KOPT-K1 (cell line): ENCODE measurements at regions not wholly inside any gene's neighbourhood (a gene's known extent, or its start where the extent isn't known, plus 50 kb on each side); places are given as distances from the start of the nearest gene placed in this dataset.
"Not testable (repeated sequence)": the region's sequence is repeated elsewhere in the genome, so short reads cannot be mapped to it uniquely, and the experiment has no call there.

Source experiments
- H3K27ac ChIP-seq: fragments of 200-600 bp; sonication (generic); 2 replicates; pipeline ENCODE4 v1.5.1; 2016; ENCODE audit warnings: antibody characterized with exemption, mild to moderate bottlenecking, low read depth, low read length; ENCODE audit not compliant: poor library complexity, severe bottlenecking
- H3K36me3 ChIP-seq: fragments of 200-600 bp; sonication (generic); 2 replicates; pipeline ENCODE4 v1.5.1; 2017; ENCODE audit warnings: antibody characterized with exemption, mild to moderate bottlenecking, low read length, moderate library complexity; ENCODE audit not compliant: insufficient read depth
- H3K9me3 ChIP-seq: fragments of 200-600 bp; sonication (generic); 2 replicates; pipeline ENCODE4 v1.5.1; 2017; ENCODE audit warnings: antibody characterized with exemption, low read length, mild to moderate bottlenecking; ENCODE audit not compliant: insufficient read depth, poor library complexity, severe bottlenecking

- Histone ChIP-seq H3K9me3 (no peaks in the 10 kb centered on the region), H3K36me3 (no peaks in the 10 kb centered on the region), H3K27ac (no peak overlapping the region)
These were observed 117.1 kb upstream of the USP9X start for GRCh38 chrX:40968180-40968579.

- no peaks in the 10 kb centered on the region for H3K36me3 ChIP-seq
- H3K9me3 ChIP-seq, result no peaks in the 10 kb centered on the region
- no peak overlapping the region for H3K27ac ChIP-seq
These were observed 113.5 kb upstream of the USP9X start for GRCh38 chrX:40971736-40972135.

- no peaks in the 10 kb centered on the region for H3K36me3 ChIP-seq
- no peaks in the 10 kb centered on the region for H3K9me3 ChIP-seq
- no peak overlapping the region for H3K27ac ChIP-seq
These were observed 111.6 kb upstream of the USP9X start for GRCh38 chrX:40973619-40974018.

- no peaks in the 10 kb centered on the region for H3K9me3 ChIP-seq
- H3K27ac ChIP-seq, result no peak overlapping the region
- no peaks in the 10 kb centered on the region for H3K36me3 ChIP-seq
These were observed 109.3 kb upstream of the USP9X start for GRCh38 chrX:40975951-40976350.

GRCh38 chrX:40976981-40977380 lies 108.3 kb upstream of the USP9X start:
- Histone ChIP-seq H3K36me3 (no peaks in the 10 kb centered on the region), H3K9me3 (no peaks in the 10 kb centered on the region), H3K27ac (no peak overlapping the region)

GRCh38 chrX:40984962-40985361 lies 100.3 kb upstream of the USP9X start:
- Histone ChIP-seq H3K9me3 (no peaks in the 10 kb centered on the region), H3K27ac (no peak overlapping the region), H3K36me3 (no peaks in the 10 kb centered on the region)

- H3K36me3 ChIP-seq, result no peaks in the 10 kb centered on the region
- H3K27ac ChIP-seq, result no peak overlapping the region
- H3K9me3 ChIP-seq, result no peaks in the 10 kb centered on the region
These were observed 97.8 kb upstream of the USP9X start for GRCh38 chrX:40987413-40987812.

- H3K9me3 ChIP-seq, result no peaks in the 10 kb centered on the region
- no peaks in the 10 kb centered on the region for H3K36me3 ChIP-seq
- H3K27ac ChIP-seq, result no peak overlapping the region
These were observed 97.1 kb upstream of the USP9X start for GRCh38 chrX:40988100-40988499.

GRCh38 chrX:40993395-40993794 lies 91.8 kb upstream of the USP9X start:
- H3K36me3 ChIP-seq, H3K9me3 ChIP-seq, H3K27ac ChIP-seq: not testable (repeated sequence)

GRCh38 chrX:40996886-40997530 lies 88.2 kb upstream of the USP9X start:
- Histone ChIP-seq H3K27ac (no peak overlapping the region), H3K36me3 (no peaks in the 10 kb centered on the region), H3K9me3 (no peaks in the 10 kb centered on the region)

- Histone ChIP-seq H3K27ac (no peak overlapping the region), H3K36me3 (no peaks in the 10 kb centered on the region)
These were observed 87.1 kb upstream of the USP9X start for GRCh38 chrX:40998123-40998522.

GRCh38 chrX:41001327-41001726 lies 83.9 kb upstream of the USP9X start:
- Histone ChIP-seq H3K36me3 (no peaks in the 10 kb centered on the region), H3K27ac (no peak overlapping the region), H3K9me3 (no peaks in the 10 kb centered on the region)

More at GRCh38 chrX:40998123-40998522, 87.1 kb upstream of the USP9X start:
- no peaks in the 10 kb centered on the region for H3K9me3 ChIP-seq

GRCh38 chrX:41002026-41002425 lies 83.2 kb upstream of the USP9X start:
- Histone ChIP-seq H3K27ac (no peak overlapping the region), H3K9me3 (no peaks in the 10 kb centered on the region), H3K36me3 (no peaks in the 10 kb centered on the region)

- H3K9me3 ChIP-seq, result no peaks in the 10 kb centered on the region
- H3K27ac ChIP-seq, result no peak overlapping the region
- H3K36me3 ChIP-seq, result no peaks in the 10 kb centered on the region
These were observed 81.6 kb upstream of the USP9X start for GRCh38 chrX:41003506-41004270.

GRCh38 chrX:41005445-41005992 lies 79.7 kb upstream of the USP9X start:
- Histone ChIP-seq H3K27ac (no peak overlapping the region), H3K36me3 (no peaks in the 10 kb centered on the region), H3K9me3 (no peaks in the 10 kb centered on the region)
